ENCODE measurements at regions not wholly inside any gene's neighbourhood (a gene's known extent, or its start where the extent isn't known, plus 50 kb on each side); places are given as distances from the start of the nearest gene placed in this dataset.
"Not testable (repeated sequence)": the region's sequence is repeated elsewhere in the genome, so short reads cannot be mapped to it uniquely, and the experiment has no call there.

- no peak for DNase-seq
These were observed 531.2 kb downstream of the PIK3C3 start for GRCh38 chr18:42486271-42486670.

DNA sequence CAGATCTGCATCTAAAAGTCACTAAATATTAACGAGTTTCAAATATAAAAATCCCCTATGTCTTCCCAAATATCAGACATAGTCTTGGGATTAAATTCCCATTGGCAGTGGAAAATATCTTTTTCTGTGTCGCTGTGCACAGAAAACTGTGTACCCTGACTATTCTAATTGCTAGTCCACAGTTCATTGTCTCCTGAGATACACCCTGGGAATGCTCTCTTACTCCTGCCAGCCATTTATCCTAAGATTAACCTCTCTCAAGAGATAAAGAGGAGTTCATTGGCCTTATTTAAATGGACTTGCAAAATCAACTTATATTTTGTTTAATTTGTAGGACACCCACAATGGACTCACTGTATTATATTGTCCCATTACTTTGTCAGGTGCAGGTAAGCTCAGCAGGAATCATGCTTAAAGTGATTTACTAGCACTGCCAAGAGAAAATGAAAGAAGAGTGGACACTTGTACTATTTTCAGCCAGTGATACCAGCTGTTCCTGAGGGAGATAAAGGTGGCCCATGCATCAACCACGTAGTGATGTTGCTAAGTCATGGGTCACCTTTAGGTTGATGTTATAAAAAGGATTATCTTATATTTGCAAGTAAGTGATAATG lies 553.8 kb downstream of the PIK3C3 start:
- no peak for DNase-seq

DNA sequence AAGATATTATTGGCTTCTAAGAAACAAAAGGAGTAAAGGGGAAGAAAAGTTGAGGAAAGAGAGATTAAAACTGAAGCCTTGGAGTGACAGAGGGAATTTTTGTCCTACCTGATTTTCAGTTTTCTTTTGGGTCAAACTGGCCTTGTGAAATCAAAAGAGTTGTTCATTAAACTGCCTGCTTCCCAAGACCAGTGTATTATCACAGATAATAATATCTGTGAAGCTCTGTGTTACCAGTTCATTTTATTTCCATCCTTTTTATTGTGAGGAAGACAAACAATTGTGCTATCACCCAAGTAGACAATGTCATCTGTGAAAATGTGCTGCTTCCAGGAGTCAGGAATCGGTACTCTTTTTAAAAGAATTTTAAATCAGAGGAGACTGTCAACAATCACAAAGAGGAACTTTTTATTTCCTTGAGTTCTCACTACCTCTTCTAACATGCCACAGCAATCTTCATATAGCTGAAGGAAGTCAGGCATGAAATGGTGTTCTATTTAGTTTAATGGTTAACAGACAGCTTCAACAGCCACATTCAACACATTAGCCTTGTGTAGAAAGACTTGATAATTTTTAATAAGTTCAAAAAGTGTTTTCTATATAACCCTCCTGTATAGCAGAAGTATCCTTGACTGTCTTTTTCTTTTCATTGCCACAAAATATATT lies 554.8 kb downstream of the PIK3C3 start:
- no peak for DNase-seq

DNA sequence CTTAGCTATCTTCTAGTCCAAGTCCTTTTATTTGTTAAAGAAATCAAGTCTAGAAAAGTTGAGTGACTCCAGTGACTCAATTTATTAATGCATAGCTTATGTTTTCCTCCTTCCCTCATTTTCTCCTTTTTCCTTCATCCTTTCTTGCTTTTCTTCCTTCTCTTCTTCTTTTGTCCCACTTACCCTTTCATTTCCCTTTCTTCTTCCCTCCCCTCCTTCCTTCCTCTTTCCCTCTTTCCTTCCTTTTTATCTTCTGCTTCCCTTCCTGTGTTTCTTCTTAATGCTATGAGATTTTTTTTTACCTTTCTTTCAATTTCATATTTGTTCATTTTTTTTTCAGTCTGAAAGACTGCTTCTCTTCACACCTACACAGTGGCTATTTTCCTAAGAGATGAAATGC lies 555.5 kb downstream of the PIK3C3 start:
- no peak for DNase-seq

DNA sequence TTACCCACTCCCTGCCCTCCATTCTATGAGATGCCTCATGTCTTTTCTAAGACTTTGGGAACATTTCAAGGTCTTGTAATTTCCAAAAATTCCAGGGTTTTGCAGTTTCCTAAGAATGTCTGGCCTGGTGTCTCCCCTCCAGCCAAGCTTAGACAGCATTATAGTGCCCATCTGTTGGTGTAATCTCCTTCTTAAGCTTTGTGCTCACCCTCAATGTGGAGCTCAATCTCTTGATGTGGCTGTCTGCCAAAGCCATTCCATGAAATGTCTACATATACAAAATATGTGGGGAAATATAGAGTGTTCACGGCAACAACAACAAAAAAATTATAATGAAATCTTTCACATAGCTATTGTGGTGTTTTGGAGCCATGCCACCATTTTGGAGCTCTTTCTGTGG lies 558.4 kb downstream of the PIK3C3 start:
- DNase-seq = no peak

DNA sequence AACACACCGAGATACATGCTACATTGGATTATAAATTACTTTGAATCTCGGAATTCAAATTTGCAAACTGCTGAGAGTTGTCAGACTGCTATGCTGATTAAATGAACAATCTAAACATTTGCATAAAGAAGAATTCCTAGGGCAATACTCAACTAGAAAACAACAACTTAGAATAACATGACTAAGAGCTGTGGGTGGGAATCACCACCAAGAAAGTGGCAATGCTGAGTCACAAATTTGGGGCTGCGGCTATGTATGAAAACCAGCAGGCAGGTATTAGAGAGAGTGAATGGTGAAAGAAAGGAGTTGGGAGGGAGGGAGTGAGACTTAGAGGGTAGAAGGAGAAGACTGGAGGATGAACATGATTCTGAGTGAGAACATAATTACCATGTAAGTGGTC lies 559.5 kb downstream of the PIK3C3 start:
- DNase-seq = no peak

GRCh38 chr18:42517896-42518295 lies 562.9 kb downstream of the PIK3C3 start:
- no peak for DNase-seq

DNA sequence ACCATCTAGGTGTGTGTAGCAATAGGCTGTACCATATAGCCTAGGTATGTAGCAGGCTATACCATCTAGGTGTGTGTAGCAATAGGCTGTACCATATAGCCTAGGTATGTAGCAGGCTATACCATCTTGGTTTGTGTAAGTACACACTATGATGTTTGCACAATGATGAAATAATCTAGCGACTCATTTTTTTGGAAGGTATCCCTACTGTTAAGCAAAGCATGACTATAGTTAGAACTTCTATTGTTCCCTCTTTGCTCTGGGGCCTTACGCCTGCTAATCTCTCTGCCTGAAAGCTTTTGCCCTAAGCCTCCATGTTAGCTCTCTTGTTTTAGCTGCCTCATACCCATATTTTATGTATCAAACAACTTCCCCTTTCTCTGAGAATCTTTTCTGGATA lies 563.3 kb downstream of the PIK3C3 start:
- not testable (repeated sequence) for DNase-seq

GRCh38 chr18:42520138-42520537 lies 565.1 kb downstream of the PIK3C3 start:
- no peak for DNase-seq

DNA sequence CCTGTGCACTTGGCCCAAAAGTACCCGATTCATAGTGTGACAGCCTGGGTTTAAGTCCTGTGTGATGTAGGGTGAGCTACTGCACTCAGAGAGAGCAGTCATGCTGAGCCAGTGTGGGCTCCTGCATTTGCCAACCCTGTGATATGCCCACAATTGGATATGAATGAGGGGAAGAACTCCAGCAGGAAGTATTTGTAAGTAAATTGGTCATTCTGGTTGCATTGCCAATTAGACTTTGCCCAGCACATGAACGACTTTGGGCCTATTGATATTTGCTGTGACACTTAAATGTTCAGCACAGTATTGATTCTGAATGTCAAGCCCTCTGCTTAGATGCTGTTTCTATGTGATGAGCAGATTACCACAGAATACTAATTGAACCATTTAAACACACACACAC lies 570.9 kb downstream of the PIK3C3 start:
- DNase-seq = no peak

GRCh38 chr18:42527766-42528165 lies 572.7 kb downstream of the PIK3C3 start:
- DNase-seq = no peak

DNA sequence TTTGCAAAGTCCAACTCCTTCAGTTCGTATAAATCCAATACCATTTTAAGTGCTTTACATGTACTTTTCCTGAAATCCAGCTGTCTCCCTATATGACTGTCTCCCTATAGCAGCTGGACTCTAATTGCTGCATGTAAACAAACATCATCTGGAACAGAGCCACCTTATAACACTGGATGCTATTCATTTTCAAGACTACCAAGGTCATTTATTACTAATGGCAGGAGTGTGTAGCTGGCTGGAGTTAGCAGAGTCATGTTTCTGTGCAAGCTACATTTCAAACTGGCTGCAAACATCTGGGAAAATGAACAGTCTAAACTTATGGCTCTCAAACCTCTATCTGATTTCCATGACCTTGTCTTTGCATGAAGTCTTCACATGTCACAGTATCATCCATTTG lies 575.2 kb downstream of the PIK3C3 start:
- no peak for DNase-seq

DNA sequence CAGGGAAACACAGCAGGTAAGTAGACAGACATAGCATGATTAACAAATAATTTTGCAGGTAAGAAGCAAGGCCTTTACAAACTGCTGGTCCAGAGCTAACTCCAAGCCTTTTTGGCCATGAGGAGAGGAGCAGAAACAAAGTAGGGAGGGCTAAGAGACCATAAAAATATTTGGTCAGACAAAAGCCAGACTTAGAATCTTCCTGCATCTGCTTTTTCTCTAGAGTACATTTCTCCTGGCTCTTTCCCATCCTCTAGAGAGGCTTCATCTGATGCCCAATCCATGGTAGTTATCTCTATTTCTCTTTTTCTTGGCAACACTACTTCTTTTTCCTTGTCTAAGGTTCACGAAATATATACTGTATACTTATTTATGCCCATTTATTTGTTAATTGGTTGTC lies 577.1 kb downstream of the PIK3C3 start:
- DNase-seq = no peak

- DNase-seq = no peak
These were observed 578.1 kb downstream of the PIK3C3 start for GRCh38 chr18:42533009-42533575.

- DNase-seq = no peak
These were observed 578.6 kb downstream of the PIK3C3 start for GRCh38 chr18:42533616-42534015.

GRCh38 chr18:42534313-42534712 lies 579.3 kb downstream of the PIK3C3 start:
- no peak for DNase-seq

DNA sequence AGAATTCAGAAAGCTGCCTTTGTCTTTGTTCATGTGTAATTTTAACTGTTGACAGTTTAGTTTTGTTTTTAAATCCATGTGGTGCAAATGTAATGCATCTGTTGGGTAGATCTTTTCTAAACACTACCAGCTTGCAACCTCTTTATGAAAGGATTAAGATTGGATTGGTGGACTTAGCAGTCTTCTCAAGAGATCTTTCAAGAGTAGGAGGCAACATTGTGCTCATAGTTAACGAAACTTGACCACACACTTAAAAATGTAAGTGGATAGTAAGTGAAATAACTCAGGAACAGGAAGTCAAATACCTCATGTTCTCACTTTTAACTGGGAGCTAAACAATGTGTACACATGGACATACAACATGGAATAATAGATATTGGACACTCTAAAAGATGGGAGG lies 579.0 kb downstream of the RIT2 start:
- no peak for DNase-seq

DNA sequence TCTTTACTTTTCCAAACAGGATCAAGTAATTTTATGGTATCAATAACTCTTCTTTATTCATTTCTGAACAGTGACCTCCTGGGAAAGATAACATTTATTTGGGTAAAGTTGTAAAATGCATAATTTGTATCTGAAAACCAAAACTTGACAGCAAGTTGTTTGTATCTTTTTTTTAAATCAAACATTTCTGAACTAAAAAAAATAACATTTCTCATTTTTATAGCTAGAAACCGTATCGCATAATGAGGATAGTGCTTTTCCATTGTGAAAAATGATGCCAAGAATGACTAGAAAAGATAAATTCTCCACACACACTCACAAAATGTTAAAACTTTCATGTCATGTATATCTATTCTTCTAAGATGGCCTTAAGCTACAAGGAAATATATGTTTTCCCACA lies 578.2 kb downstream of the RIT2 start:
- DNase-seq = no peak

GRCh38 chr18:42544901-42545300 lies 570.6 kb downstream of the RIT2 start:
- no peak for DNase-seq

- DNase-seq = no peak
These were observed 569.7 kb downstream of the RIT2 start for GRCh38 chr18:42545825-42546224.

- DNase-seq = no peak
These were observed 567.0 kb downstream of the RIT2 start for GRCh38 chr18:42548493-42548892.

- no peak for DNase-seq
These were observed 565.9 kb downstream of the RIT2 start for GRCh38 chr18:42549596-42549995.

GRCh38 chr18:42552559-42552958 lies 562.9 kb downstream of the RIT2 start:
- not testable (repeated sequence) for DNase-seq

GRCh38 chr18:42559069-42559690 lies 556.3 kb downstream of the RIT2 start:
- DNase-seq = no peak
